ENCODE measurements at regions not wholly inside any gene's neighbourhood (a gene's known extent, or its start where the extent isn't known, plus 50 kb on each side); places are given as distances from the start of the nearest gene placed in this dataset.

DNA sequence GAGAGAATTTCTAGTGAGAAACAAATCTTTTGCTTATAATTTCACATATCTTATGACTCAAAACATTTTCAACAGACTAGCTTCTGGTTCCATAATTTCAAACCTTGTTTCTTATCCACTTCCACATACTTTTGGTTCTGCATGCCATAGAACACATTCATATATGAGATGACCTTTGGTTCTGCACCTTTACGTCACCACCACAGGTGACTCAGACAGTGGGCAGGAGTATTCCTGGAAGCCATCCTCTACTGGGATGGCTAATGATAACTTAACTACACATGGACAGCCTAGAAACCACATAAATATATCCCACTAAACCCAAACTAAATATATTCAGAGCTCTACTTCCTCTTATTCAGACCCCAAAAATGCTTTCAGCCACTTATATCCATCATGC, 133.3 kb downstream of the DCK start:
- TF ChIP-seq, protein P1, sequence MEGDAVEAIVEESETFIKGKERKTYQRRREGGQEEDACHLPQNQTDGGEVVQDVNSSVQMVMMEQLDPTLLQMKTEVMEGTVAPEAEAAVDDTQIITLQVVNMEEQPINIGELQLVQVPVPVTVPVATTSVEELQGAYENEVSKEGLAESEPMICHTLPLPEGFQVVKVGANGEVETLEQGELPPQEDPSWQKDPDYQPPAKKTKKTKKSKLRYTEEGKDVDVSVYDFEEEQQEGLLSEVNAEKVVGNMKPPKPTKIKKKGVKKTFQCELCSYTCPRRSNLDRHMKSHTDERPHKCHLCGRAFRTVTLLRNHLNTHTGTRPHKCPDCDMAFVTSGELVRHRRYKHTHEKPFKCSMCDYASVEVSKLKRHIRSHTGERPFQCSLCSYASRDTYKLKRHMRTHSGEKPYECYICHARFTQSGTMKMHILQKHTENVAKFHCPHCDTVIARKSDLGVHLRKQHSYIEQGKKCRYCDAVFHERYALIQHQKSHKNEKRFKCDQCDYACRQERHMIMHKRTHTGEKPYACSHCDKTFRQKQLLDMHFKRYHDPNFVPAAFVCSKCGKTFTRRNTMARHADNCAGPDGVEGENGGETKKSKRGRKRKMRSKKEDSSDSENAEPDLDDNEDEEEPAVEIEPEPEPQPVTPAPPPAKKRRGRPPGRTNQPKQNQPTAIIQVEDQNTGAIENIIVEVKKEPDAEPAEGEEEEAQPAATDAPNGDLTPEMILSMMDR (conservative IDR thresholded peaks at IDR 0.05 in 1 of 2, IDR thresholded peaks at IDR 0.05 in 1 of 2; ENCODE audit: low read depth in 1 of 2, low read length in 2 of 2): no peak
- TF ChIP-seq EZH2 (IDR thresholded peaks at IDR 0.05; ENCODE audit: low read length, missing control alignments): no peak
